GM23248 (cell line): ENCODE measurements at regions not wholly inside any gene's neighbourhood (a gene's known extent, or its start where the extent isn't known, plus 50 kb on each side); places are given as distances from the start of the nearest gene placed in this dataset.

Experiments used
- EZH2 ChIP-seq: fragments of 200-600 bp; sonication (generic); IDR thresholded peaks from 2 replicates; pipeline ENCODE4 v1.6.1; 2018; ENCODE audit warnings: antibody characterized with exemption, mild to moderate bottlenecking; ENCODE audit not compliant: insufficient read depth, poor library complexity, severe bottlenecking
- EZH2phosphoT487 ChIP-seq: fragments of 200-600 bp; sonication (generic); IDR thresholded peaks from 2 replicates; pipeline ENCODE4 v1.6.1; 2018; ENCODE audit warnings: antibody characterized with exemption, moderate library complexity, mild to moderate bottlenecking, low read depth; ENCODE audit not compliant: insufficient read depth

DNA sequence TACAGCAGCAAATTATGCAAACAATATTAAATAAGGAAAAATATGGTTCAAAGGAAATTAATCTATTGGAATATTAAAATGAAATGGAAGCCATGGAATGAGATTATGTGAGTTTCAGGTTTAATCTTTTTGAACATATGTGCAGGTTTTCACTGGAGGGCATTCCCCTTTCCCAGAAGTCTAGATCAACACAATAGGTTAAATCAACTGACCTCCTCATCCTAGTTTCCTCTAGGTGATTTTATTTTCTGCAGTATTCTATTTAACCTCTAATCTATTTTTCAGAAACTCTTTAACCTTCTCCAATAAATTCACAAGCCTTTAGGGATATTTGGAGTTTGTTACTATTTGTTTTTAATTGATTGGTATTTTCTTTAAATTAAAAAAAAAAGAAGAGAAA lies 2657.6 kb upstream of the PCDH20 start:
- TF ChIP-seq EZH2phosphoT487 (no peak), EZH2 (no peak)
